H1 (cell line): ENCODE measurements at regions not wholly inside any gene's neighbourhood (a gene's known extent, or its start where the extent isn't known, plus 50 kb on each side); places are given as distances from the start of the nearest gene placed in this dataset.

Experiments
- GTF2F1 ChIP-seq: IDR thresholded peaks from 2 replicates; pipeline ENCODE4 v1.6.1; 2012; ENCODE audit warnings: low read depth, low read length, improper control_type of control experiment, borderline replicate concordance
- KDM1A ChIP-seq: fragments of 200-600, 300-600 bp; sonication (generic); IDR thresholded peaks from 2 replicates; pipeline ENCODE4 v1.7.1; 2016; ENCODE audit warnings: mild to moderate bottlenecking, low read length, borderline replicate concordance
- POLR2A ChIP-seq, 2 experiments: IDR thresholded peaks; 1 replicate in 1 of 2; 2 replicates in 1 of 2; pipeline ENCODE4 v1.6.1; 2011; ENCODE audit warnings: low read depth in 2 of 2, low read length in 2 of 2, mild to moderate bottlenecking in 2 of 2; ENCODE audit errors: control extremely low read depth in 1 of 2
- POU5F1 ChIP-seq: IDR thresholded peaks from 2 replicates; pipeline ENCODE4 v1.6.1; 2011; ENCODE audit warnings: low read depth, mild to moderate bottlenecking, low read length, moderate library complexity
- RFX5 ChIP-seq: IDR thresholded peaks from 2 replicates; pipeline ENCODE4 v1.6.1; 2011; ENCODE audit warnings: low read depth, low read length, improper control_type of control experiment, borderline replicate concordance
- TF ChIP-seq, protein P1 (sequence below), 3 experiments: IDR thresholded peaks; 1 replicate in 2 of 3; 2 replicates in 1 of 3; pipeline versions ENCODE4 v1.5.1 to v1.6.1; 2011; ENCODE audit warnings: low read length in 3 of 3, mild to moderate bottlenecking in 3 of 3, inconsistent platforms in 2 of 3, low read depth in 1 of 3, moderate library complexity in 1 of 3; ENCODE audit not compliant: insufficient read depth in 1 of 3; ENCODE audit errors: control extremely low read depth in 1 of 3

DNA sequence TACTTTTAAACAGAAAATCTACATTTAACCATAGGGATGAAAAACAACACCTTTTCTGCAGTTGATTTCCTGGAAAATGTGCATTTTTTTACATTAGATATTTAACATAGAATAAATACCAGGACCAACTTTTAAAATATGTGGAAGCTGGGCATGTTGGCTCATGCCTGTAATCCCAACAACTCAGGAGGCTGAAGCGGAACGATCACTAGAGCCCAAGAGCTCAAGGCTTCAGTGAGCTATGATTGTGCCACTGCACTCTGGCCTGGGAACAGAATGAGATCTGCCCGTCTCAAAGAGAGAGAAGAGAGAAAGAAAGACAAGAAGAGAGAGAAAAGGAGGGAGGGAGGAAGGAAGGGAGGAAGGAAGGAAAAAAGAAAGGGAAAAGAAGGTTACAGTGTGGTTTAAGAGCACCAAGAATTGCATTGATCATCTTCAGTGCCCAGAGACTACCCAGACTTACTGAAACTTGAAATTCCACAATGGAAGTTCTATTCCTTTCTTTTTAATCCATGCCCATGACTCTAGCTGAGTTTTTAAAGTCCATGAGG lies 189.4 kb upstream of the ARID1B start:
- TF ChIP-seq POU5F1 (no peak), POLR2A (IDR thresholded peaks at IDR 0.05; ENCODE audit: control extremely low read depth in 1 of 2, low read depth in 2 of 2, low read length in 2 of 2) (no peak), GTF2F1 (no peak), RFX5 (no peak), KDM1A (no peak)
- TF ChIP-seq, protein P1, sequence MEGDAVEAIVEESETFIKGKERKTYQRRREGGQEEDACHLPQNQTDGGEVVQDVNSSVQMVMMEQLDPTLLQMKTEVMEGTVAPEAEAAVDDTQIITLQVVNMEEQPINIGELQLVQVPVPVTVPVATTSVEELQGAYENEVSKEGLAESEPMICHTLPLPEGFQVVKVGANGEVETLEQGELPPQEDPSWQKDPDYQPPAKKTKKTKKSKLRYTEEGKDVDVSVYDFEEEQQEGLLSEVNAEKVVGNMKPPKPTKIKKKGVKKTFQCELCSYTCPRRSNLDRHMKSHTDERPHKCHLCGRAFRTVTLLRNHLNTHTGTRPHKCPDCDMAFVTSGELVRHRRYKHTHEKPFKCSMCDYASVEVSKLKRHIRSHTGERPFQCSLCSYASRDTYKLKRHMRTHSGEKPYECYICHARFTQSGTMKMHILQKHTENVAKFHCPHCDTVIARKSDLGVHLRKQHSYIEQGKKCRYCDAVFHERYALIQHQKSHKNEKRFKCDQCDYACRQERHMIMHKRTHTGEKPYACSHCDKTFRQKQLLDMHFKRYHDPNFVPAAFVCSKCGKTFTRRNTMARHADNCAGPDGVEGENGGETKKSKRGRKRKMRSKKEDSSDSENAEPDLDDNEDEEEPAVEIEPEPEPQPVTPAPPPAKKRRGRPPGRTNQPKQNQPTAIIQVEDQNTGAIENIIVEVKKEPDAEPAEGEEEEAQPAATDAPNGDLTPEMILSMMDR (IDR thresholded peaks at IDR 0.05; ENCODE audit: control extremely low read depth in 1 of 3, insufficient read depth in 1 of 3, low read depth in 1 of 3, low read length in 3 of 3), result no peak
